ENCODE measurements at regions not wholly inside any gene's neighbourhood (a gene's known extent, or its start where the extent isn't known, plus 50 kb on each side); places are given as distances from the start of the nearest gene placed in this dataset.

- Histone ChIP-seq H3K36me3 (no peaks in the 10 kb centered on the region), H3K4me1 (no peaks in the 10 kb centered on the region), H3K4me3 (no peak overlapping the region), H3K27ac (no peak overlapping the region), H3K27me3 (no peaks in the 10 kb centered on the region), H3K9me3 (no peaks in the 10 kb centered on the region)
- no peak for DNase-seq (ENCODE audit: low spot score)
- no peak for TF ChIP-seq CTCF (IDR thresholded peaks at IDR 0.05)
Observed at GRCh38 chr12:31228811-31229792, 96.8 kb downstream of the SINHCAF start.

- Histone ChIP-seq H3K4me1 (no peaks in the 10 kb centered on the region), H3K27ac (no peak overlapping the region), H3K27me3 (no peaks in the 10 kb centered on the region), H3K9me3 (no peaks in the 10 kb centered on the region), H3K36me3 (no peaks in the 10 kb centered on the region), H3K4me3 (no peak overlapping the region)
- no peak for TF ChIP-seq CTCF (IDR thresholded peaks at IDR 0.05)
- DNase-seq (ENCODE audit: low spot score): no peak
Observed at GRCh38 chr12:31230004-31230403, 95.9 kb downstream of the SINHCAF start.
